NCI-H1694 (cell line): ENCODE measurements at regions not wholly inside any gene's neighbourhood (a gene's known extent, or its start where the extent isn't known, plus 50 kb on each side); places are given as distances from the start of the nearest gene placed in this dataset.

ENCODE experiments used
- DNase-seq: peaks from one replicate; lab custom pipeline; 2025; lab: John Stamatoyannopoulos, UW

GRCh38 chr5:146940295-146940694 lies 61.7 kb upstream of the PPP2R2B start:
- no peak for DNase-seq

- no peak for DNase-seq
Observed at GRCh38 chr5:146944019-146944418, 65.5 kb upstream of the PPP2R2B start.

GRCh38 chr5:146944764-146945616 lies 66.4 kb upstream of the PPP2R2B start:
- no peak for DNase-seq

- DNase-seq = no peak
Observed at GRCh38 chr5:146945617-146946084, 67.1 kb upstream of the PPP2R2B start.

GRCh38 chr5:146947181-146947941 lies 68.8 kb upstream of the PPP2R2B start:
- DNase-seq = peak; percentile 6

- DNase-seq = no peak
Observed at GRCh38 chr5:146948666-146949065, 70.1 kb upstream of the PPP2R2B start.

- DNase-seq = no peak
Observed at GRCh38 chr5:146952168-146952567, 73.6 kb upstream of the PPP2R2B start.

- no peak for DNase-seq
Observed at GRCh38 chr5:146956217-146956616, 77.7 kb upstream of the PPP2R2B start.

GRCh38 chr5:146959360-146959759 lies 80.8 kb upstream of the PPP2R2B start:
- no peak for DNase-seq

- no peak for DNase-seq
Observed at GRCh38 chr5:146962801-146963355, 84.3 kb upstream of the PPP2R2B start.

- DNase-seq = peak; percentile 78
Observed at GRCh38 chr5:146965761-146966659, 87.5 kb upstream of the PPP2R2B start.

- DNase-seq = peak; percentile 10
Observed at GRCh38 chr5:146967646-146968045, 89.1 kb upstream of the PPP2R2B start.

GRCh38 chr5:146971401-146971800 lies 92.8 kb upstream of the PPP2R2B start:
- DNase-seq = no peak

GRCh38 chr5:146986469-146986868 lies 107.9 kb upstream of the PPP2R2B start:
- no peak for DNase-seq

GRCh38 chr5:146993876-146994530 lies 115.4 kb upstream of the PPP2R2B start:
- DNase-seq = no peak

GRCh38 chr5:146995878-146996277 lies 117.3 kb upstream of the PPP2R2B start:
- DNase-seq = no peak

- no peak for DNase-seq
Observed at GRCh38 chr5:147015405-147015804, 136.8 kb upstream of the PPP2R2B start.

- DNase-seq = no peak
Observed at GRCh38 chr5:147017191-147017590, 138.6 kb upstream of the PPP2R2B start.

GRCh38 chr5:147017621-147018020 lies 139.1 kb upstream of the PPP2R2B start:
- DNase-seq = no peak

- no peak for DNase-seq
Observed at GRCh38 chr5:147018812-147019211, 140.3 kb upstream of the PPP2R2B start.

- DNase-seq = no peak
Observed at GRCh38 chr5:147036691-147037245, 158.2 kb upstream of the PPP2R2B start.
